Large intestine (tissue), 3 donors: ENCODE measurements at regions not wholly inside any gene's neighbourhood (a gene's known extent, or its start where the extent isn't known, plus 50 kb on each side); places are given as distances from the start of the nearest gene placed in this dataset.

ENCODE experiments used
- DNase-seq, 2 donors: peaks; one replicate each; pipeline versions ENCODE4 v3.0.0 to v3.0.0-alpha.2; 2013
- H3K27ac ChIP-seq: one replicate; pipeline ENCODE4 v1.5.1; 2013; ENCODE audit warnings: low read length
- H3K27me3 ChIP-seq: 2 replicates; pipeline ENCODE4 v1.6.1; 2013; ENCODE audit warnings: low read length; ENCODE audit not compliant: control insufficient read depth, insufficient read depth
- H3K36me3 ChIP-seq: 2 replicates; pipeline ENCODE4 v1.6.1; 2013; ENCODE audit warnings: low read length; ENCODE audit not compliant: control insufficient read depth, insufficient read depth
- H3K4me1 ChIP-seq: one replicate; pipeline ENCODE4 v1.6.1; 2013; ENCODE audit warnings: low read length; ENCODE audit not compliant: control insufficient read depth, insufficient read depth
- H3K4me3 ChIP-seq: one replicate; pipeline ENCODE4 v1.5.1; 2013; ENCODE audit warnings: low read length
- H3K9me3 ChIP-seq: one replicate; pipeline ENCODE4 v1.6.1; 2013; ENCODE audit warnings: mild to moderate bottlenecking, low read depth, low read length, moderate library complexity; ENCODE audit not compliant: control insufficient read depth
- WGBS: methylation state at CpG from one replicate; pipeline ENCODE4 v1.1.5; 2013; ENCODE audit warnings: low lambda C conversion rate; ENCODE audit not compliant: insufficient coverage; 5-methylcytosine and 5-hydroxymethylcytosine counted together

- Histone ChIP-seq H3K4me1 (no peaks in the 10 kb centered on the region), H3K27me3 (no peaks in the 10 kb centered on the region), H3K9me3 (no peaks in the 10 kb centered on the region), H3K4me3 (no peak overlapping the region), H3K27ac (no peak overlapping the region), H3K36me3 (no peaks in the 10 kb centered on the region)
- WGBS, result 100% methylated on average over 1 of the region's 2 CpGs
- DNase-seq, result no peak
These were observed 578.9 kb upstream of the ATP2B1 start for GRCh38 chr12:90287585-90287984.

- H3K4me1 ChIP-seq, result no peaks in the 10 kb centered on the region
- 38% methylated on average over 1 of the region's 1 CpG for WGBS
- H3K27me3 ChIP-seq, result no peaks in the 10 kb centered on the region
- no peak overlapping the region for H3K27ac ChIP-seq
- H3K4me3 ChIP-seq, result no peak overlapping the region
- no peaks in the 10 kb centered on the region for H3K36me3 ChIP-seq
- DNase-seq, result no peak
- peaks cover 7% of the 10 kb centered on the region for H3K9me3 ChIP-seq
These were observed 572.7 kb upstream of the ATP2B1 start for GRCh38 chr12:90281154-90281868.

- Histone ChIP-seq H3K27me3 (no peaks in the 10 kb centered on the region), H3K27ac (no peak overlapping the region), H3K9me3 (peaks cover 7% of the 10 kb centered on the region), H3K36me3 (no peaks in the 10 kb centered on the region), H3K4me1 (no peaks in the 10 kb centered on the region), H3K4me3 (no peak overlapping the region)
- WGBS, result no CpG with 5 or more reads among the region's 1 CpG
- DNase-seq, result no peak
These were observed 572.0 kb upstream of the ATP2B1 start for GRCh38 chr12:90280564-90281058.

GRCh38 chr12:90280033-90280432, 571.4 kb upstream of the ATP2B1 start:
- WGBS, result no CpG with 5 or more reads among the region's 1 CpG
- DNase-seq, result no peak
- Histone ChIP-seq H3K4me1 (no peaks in the 10 kb centered on the region), H3K9me3 (peaks cover 7% of the 10 kb centered on the region), H3K27ac (no peak overlapping the region), H3K4me3 (no peak overlapping the region), H3K27me3 (no peaks in the 10 kb centered on the region), H3K36me3 (no peaks in the 10 kb centered on the region)

- no peak overlapping the region for H3K4me3 ChIP-seq
- DNase-seq, result no peak
- WGBS, result no CpG with 5 or more reads among the region's 2 CpGs
These were observed 566.5 kb upstream of the ATP2B1 start for GRCh38 chr12:90275088-90275487.

GRCh38 chr12:90274407-90274806, 565.8 kb upstream of the ATP2B1 start:
- no peak for DNase-seq
- no peaks in the 10 kb centered on the region for H3K4me1 ChIP-seq
- H3K36me3 ChIP-seq, result no peaks in the 10 kb centered on the region
- no peaks in the 10 kb centered on the region for H3K9me3 ChIP-seq
- H3K27ac ChIP-seq, result no peak overlapping the region
- H3K27me3 ChIP-seq, result no peaks in the 10 kb centered on the region
- no peak overlapping the region for H3K4me3 ChIP-seq
- no CpG with 5 or more reads among the region's 1 CpG for WGBS

More at GRCh38 chr12:90275088-90275487, 566.5 kb upstream of the ATP2B1 start:
- Histone ChIP-seq H3K27me3 (no peaks in the 10 kb centered on the region), H3K27ac (no peak overlapping the region), H3K36me3 (no peaks in the 10 kb centered on the region), H3K4me1 (no peaks in the 10 kb centered on the region), H3K9me3 (no peaks in the 10 kb centered on the region)

- Histone ChIP-seq H3K27ac (no peak overlapping the region), H3K36me3 (no peaks in the 10 kb centered on the region), H3K4me3 (no peak overlapping the region), H3K4me1 (no peaks in the 10 kb centered on the region), H3K9me3 (no peaks in the 10 kb centered on the region), H3K27me3 (no peaks in the 10 kb centered on the region)
- no peak for DNase-seq
- WGBS, result 89% methylated on average over 3 of the region's 3 CpGs
These were observed 559.9 kb upstream of the ATP2B1 start for GRCh38 chr12:90268574-90268973.

GRCh38 chr12:90262251-90262650, 553.6 kb upstream of the ATP2B1 start:
- H3K9me3 ChIP-seq, result no peaks in the 10 kb centered on the region
- H3K36me3 ChIP-seq, result no peaks in the 10 kb centered on the region
- DNase-seq, result no peak
- H3K27ac ChIP-seq, result no peak overlapping the region
- H3K4me1 ChIP-seq, result no peaks in the 10 kb centered on the region
- no peak overlapping the region for H3K4me3 ChIP-seq
- H3K27me3 ChIP-seq, result no peaks in the 10 kb centered on the region

- no peak for DNase-seq
- no peaks in the 10 kb centered on the region for H3K9me3 ChIP-seq
- no peak overlapping the region for H3K27ac ChIP-seq
These were observed 552.6 kb upstream of the ATP2B1 start for GRCh38 chr12:90261283-90261682.

GRCh38 chr12:90260136-90260535, 551.5 kb upstream of the ATP2B1 start:
- H3K9me3 ChIP-seq, result no peaks in the 10 kb centered on the region
- DNase-seq, result no peak
- no peak overlapping the region for H3K27ac ChIP-seq
- H3K4me3 ChIP-seq, result no peak overlapping the region
- no peaks in the 10 kb centered on the region for H3K27me3 ChIP-seq
- WGBS, result no CpG with 5 or more reads among the region's 1 CpG
- no peaks in the 10 kb centered on the region for H3K4me1 ChIP-seq
- H3K36me3 ChIP-seq, result no peaks in the 10 kb centered on the region

More at GRCh38 chr12:90261283-90261682, 552.6 kb upstream of the ATP2B1 start:
- H3K4me3 ChIP-seq, result no peak overlapping the region
- H3K36me3 ChIP-seq, result no peaks in the 10 kb centered on the region
- no peaks in the 10 kb centered on the region for H3K27me3 ChIP-seq
- no peaks in the 10 kb centered on the region for H3K4me1 ChIP-seq

- no peaks in the 10 kb centered on the region for H3K36me3 ChIP-seq
- DNase-seq, result no peak
- no CpG with 5 or more reads among the region's 4 CpGs for WGBS
- H3K27me3 ChIP-seq, result no peaks in the 10 kb centered on the region
- no peak overlapping the region for H3K27ac ChIP-seq
- no peaks in the 10 kb centered on the region for H3K4me1 ChIP-seq
- no peak overlapping the region for H3K4me3 ChIP-seq
- no peaks in the 10 kb centered on the region for H3K9me3 ChIP-seq
These were observed 549.4 kb upstream of the ATP2B1 start for GRCh38 chr12:90257927-90258624.
